ENCODE measurements at regions not wholly inside any gene's neighbourhood (a gene's known extent, or its start where the extent isn't known, plus 50 kb on each side); places are given as distances from the start of the nearest gene placed in this dataset.

GRCh38 chr5:123787136-123787535, 275.2 kb downstream of the CSNK1G3 start:
- TF ChIP-seq CTCF (IDR thresholded peaks at IDR 0.05 in 2 of 3, conservative IDR thresholded peaks at IDR 0.05 in 1 of 3; ENCODE audit: insufficient read depth in 2 of 3, low read depth in 1 of 3, low read length in 3 of 3) = no peak
- no peak for TF ChIP-seq RAD21 (CRISPR knock-in tag; conservative IDR thresholded peaks at IDR 0.05 in 1 of 2, IDR thresholded peaks at IDR 0.05 in 1 of 2)
- TF ChIP-seq ZNF589 (CRISPR knock-in tag; IDR thresholded peaks at IDR 0.05; ENCODE audit: low read depth) = no peak
- no peak for TF ChIP-seq RBFOX2 (IDR thresholded peaks at IDR 0.05; ENCODE audit: low read depth, low read length)
- TF ChIP-seq GABPA (tag; conservative IDR thresholded peaks at IDR 0.05; ENCODE audit: low read depth) = no peak
- TF ChIP-seq POLR2A (conservative IDR thresholded peaks at IDR 0.05) = no peak

All from K562 (cell line).